ENCODE measurements at regions not wholly inside any gene's neighbourhood (a gene's known extent, or its start where the extent isn't known, plus 50 kb on each side); places are given as distances from the start of the nearest gene placed in this dataset.
A peak's percentile ranks its signal among the peaks of the same experiment; 100 is the strongest.

DNA sequence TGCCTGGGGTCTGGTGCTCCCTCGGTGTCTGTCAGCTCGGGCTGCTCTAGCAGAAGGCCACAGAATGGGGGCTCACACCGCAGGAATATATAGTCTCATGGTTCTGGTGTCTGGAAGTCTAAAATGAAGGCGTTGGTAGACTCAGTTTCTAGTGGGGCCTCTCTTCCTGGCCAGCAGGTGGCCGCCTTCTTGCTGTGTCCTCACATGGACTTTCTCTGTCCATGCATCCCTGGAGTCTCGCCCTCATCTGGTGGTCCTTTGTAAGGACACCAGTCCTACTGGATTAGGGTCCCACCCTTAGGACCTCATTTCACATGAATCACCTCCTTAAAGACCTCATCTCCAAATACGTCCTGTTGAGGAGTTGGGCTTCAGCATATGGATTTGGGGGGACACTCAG lies 65.7 kb downstream of the RRM2 start:
- no peak overlapping the region for H3K4me3 ChIP-seq (ENCODE audit: low read depth, low read length)
- no peak for DNase-seq (ENCODE audit: low read depth, low spot score)
- POLR2A ChIA-PET: no interaction called here
- CTCF ChIA-PET: interaction anchor here (0.9 to 3.2 kb wide), 2 partner anchors 25 to 221 kb away, joined by 3 to 11 read pairs; no protein-coding TSS in a partner anchor
- TF ChIP-seq, protein P1, sequence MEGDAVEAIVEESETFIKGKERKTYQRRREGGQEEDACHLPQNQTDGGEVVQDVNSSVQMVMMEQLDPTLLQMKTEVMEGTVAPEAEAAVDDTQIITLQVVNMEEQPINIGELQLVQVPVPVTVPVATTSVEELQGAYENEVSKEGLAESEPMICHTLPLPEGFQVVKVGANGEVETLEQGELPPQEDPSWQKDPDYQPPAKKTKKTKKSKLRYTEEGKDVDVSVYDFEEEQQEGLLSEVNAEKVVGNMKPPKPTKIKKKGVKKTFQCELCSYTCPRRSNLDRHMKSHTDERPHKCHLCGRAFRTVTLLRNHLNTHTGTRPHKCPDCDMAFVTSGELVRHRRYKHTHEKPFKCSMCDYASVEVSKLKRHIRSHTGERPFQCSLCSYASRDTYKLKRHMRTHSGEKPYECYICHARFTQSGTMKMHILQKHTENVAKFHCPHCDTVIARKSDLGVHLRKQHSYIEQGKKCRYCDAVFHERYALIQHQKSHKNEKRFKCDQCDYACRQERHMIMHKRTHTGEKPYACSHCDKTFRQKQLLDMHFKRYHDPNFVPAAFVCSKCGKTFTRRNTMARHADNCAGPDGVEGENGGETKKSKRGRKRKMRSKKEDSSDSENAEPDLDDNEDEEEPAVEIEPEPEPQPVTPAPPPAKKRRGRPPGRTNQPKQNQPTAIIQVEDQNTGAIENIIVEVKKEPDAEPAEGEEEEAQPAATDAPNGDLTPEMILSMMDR (IDR thresholded peaks at IDR 0.05; ENCODE audit: insufficient read depth, low read length, missing control alignments): peak; percentile 38

DNA sequence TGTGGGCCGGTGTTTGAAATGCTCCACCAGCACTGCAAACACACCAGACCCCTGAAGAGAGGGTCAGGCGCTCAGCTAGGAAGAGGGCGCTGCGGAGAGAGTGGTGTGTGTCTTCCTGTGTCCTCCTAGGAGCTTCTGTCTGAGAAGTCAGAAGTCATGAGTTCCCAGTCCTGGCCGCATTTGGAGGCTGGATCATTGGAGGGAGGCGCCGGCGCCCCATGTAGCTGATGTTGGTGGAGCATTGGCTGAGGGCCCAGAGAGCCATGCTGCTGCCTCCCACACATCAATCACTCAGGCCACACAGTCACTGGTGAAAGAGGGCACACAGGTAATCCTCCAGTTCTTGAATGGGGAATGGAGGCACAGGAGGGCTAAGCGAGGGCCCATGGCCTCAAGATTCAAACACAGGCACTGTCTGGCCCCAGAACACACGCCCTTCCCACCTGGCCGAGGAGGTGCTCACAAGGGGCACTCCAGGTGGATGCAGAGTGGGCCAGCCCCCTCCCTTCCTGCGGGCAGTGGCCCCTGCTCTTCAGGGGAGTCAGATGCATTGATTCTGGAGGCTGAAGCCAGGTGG lies 66.3 kb downstream of the RRM2 start:
- no peak for DNase-seq (ENCODE audit: low read depth, low spot score)
- CTCF ChIA-PET: interaction anchor here (3.2 kb wide), 1 partner anchor 220 kb away, joined by 11 read pairs; no protein-coding TSS in a partner anchor
- TF ChIP-seq, protein P1 (IDR thresholded peaks at IDR 0.05; ENCODE audit: insufficient read depth, low read length, missing control alignments): no peak
- no peak overlapping the region for H3K4me3 ChIP-seq (ENCODE audit: low read depth, low read length)
- POLR2A ChIA-PET: no interaction called here

DNA sequence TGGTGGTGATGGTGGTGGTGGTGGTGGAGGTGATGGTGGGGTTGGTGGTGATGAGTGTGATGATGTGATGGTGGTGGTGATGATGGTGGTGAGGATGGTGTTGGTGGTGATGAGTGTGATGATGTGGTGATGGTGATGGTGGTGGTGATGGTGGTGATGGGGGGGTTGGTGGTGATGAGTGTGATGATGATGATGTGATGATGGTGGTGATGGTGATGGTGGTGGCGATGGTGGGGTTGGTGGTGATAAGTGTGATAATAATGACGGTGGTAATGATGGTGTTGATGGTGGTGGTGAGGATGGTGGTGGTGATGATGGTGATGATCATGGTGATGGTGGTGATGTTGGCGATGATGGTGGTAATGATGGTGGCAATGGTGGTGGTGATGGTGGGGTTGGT lies 67.7 kb downstream of the RRM2 start:
- DNase-seq (ENCODE audit: low read depth, low spot score): no peak
- ChIA-PET POLR2A (no interaction called here), CTCF (no interaction called here)
- TF ChIP-seq, protein P1 (IDR thresholded peaks at IDR 0.05; ENCODE audit: insufficient read depth, low read length, missing control alignments): no peak
- H3K4me3 ChIP-seq (ENCODE audit: low read depth, low read length): no peak overlapping the region

DNA sequence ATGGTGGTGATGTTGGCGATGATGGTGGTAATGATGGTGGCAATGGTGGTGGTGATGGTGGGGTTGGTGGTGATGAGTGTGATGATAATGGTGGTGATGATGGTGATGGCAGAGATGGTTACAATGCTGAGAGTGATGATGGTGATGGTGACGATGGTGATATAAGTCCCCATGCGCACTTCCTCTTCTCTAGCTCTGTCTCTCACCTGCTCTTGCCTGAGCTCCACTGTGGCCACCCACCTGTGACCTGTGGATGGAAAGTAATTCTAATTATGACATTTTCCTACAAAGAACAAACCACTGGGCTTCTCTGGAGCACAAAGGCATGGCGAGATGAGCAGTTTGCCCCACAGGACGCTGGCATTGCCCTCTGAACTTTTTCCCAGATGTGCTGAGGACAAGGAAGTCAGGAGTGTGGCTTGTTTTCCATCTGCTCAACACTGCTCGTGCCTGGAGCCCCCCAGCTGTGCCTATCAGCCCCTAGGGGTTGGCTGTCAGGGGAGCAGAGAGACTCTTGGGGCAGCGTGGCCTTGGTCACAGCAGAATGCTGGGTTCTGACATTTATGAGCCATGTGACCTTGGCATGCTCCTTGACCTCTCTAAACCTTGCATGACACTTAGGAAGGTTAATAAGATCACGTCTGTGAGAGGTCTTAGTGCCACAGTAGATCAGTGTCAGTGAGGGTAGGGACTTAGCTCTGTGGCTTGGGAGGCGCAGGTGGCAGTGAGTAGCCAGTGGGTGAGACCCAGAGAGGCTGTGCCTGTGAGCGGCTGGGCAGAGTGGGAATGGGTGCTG lies 68.4 kb downstream of the RRM2 start:
- ChIA-PET CTCF (no interaction called here), POLR2A (no interaction called here)
- H3K4me3 ChIP-seq (ENCODE audit: low read depth, low read length): no peak overlapping the region
- DNase-seq (ENCODE audit: low read depth, low spot score): no peak
- TF ChIP-seq, protein P1 (IDR thresholded peaks at IDR 0.05; ENCODE audit: insufficient read depth, low read length, missing control alignments): no peak

DNA sequence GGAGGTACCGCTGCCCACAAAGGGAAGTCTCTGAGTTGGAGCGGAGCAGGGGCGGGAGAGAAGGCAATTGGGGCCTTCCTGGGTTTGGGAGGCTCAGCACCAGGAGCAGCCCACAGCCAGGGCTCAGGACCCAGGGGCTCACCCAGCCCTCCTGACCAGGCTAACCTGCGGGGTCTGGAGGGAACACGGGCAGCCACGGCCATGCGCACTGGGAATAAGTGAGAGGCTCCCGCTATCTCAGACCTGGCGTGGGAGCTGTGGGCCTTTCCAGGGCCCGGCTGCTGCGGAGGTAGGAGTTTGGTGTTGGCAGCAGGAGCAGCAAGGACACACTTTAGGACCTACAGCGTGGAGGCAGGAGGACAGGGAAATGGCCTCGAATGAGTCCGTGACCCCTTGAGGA lies 69.0 kb downstream of the RRM2 start:
- CTCF ChIA-PET: no interaction called here
- no peak for DNase-seq (ENCODE audit: low read depth, low spot score)
- POLR2A ChIA-PET: no interaction called here
- H3K4me3 ChIP-seq (ENCODE audit: low read depth, low read length): no peak overlapping the region
- TF ChIP-seq, protein P1 (IDR thresholded peaks at IDR 0.05; ENCODE audit: insufficient read depth, low read length, missing control alignments): no peak

DNA sequence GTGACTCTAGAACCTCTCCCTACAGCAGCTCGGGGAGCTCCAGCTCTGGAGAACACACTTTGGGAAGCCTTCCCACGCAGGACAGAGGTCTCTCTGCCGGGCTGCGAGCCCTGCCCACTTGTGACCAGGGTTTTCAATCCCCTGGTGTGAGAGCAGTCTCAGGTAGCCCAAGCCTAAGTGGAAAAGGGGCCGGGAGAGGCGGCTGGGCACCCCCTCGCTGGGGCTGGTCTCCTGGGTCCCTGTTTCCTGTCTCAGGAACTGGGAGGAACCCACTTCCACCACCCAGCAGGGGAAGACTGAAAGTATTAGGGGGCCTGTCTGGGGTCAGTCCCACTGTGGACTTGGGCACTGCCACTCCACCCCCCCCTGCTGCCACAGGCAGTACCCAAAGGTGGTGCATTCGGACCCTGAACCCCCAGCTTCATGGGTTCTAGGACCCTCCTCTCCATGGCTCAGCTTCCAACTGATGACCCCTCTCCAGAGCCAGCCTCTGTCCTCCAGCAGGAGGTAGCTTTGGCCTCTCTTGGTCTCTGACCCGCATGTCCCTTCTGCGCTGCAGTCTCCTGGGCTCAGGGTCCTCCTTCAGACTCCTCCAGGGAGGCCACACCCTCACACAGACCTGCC lies 70.0 kb downstream of the RRM2 start:
- no peak for DNase-seq (ENCODE audit: low read depth, low spot score)
- POLR2A ChIA-PET: no interaction called here

More for the DNA sequence above, 70.0 kb downstream of the RRM2 start:
- CTCF ChIA-PET: interaction anchor here (0.6 kb wide), 1 partner anchor 18 kb away, joined by 3 read pairs; no protein-coding TSS in a partner anchor
- TF ChIP-seq, protein P1 (IDR thresholded peaks at IDR 0.05; ENCODE audit: insufficient read depth, low read length, missing control alignments): no peak
- no peak overlapping the region for H3K4me3 ChIP-seq (ENCODE audit: low read depth, low read length)
